ENCODE measurements at regions not wholly inside any gene's neighbourhood (a gene's known extent, or its start where the extent isn't known, plus 50 kb on each side); places are given as distances from the start of the nearest gene placed in this dataset.

DNA sequence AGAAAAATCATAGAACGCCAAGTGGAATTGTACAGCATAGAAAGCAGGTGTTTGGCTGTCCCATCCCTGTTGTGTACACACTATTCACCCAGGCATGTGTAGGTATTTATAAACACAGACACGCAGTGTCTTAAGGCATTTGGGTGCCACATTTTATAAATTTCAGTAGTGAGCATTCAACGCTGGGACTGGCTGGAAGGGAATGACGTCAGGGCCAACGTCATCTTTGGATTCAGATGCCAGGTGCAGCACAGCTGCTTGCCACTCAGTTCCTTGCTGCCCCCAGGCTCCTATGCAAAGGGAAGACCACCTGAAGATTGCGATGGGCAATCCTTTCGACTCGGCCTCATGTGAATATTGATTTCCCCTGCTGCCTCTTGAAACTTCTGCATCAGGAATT lies 461.7 kb upstream of the SOX11 start:
- DNase-seq (ENCODE audit: low read depth), result no peak
- H3K4me3 ChIP-seq (ENCODE audit: low read depth, low read length), result no peak overlapping the region
- TF ChIP-seq, protein P1, sequence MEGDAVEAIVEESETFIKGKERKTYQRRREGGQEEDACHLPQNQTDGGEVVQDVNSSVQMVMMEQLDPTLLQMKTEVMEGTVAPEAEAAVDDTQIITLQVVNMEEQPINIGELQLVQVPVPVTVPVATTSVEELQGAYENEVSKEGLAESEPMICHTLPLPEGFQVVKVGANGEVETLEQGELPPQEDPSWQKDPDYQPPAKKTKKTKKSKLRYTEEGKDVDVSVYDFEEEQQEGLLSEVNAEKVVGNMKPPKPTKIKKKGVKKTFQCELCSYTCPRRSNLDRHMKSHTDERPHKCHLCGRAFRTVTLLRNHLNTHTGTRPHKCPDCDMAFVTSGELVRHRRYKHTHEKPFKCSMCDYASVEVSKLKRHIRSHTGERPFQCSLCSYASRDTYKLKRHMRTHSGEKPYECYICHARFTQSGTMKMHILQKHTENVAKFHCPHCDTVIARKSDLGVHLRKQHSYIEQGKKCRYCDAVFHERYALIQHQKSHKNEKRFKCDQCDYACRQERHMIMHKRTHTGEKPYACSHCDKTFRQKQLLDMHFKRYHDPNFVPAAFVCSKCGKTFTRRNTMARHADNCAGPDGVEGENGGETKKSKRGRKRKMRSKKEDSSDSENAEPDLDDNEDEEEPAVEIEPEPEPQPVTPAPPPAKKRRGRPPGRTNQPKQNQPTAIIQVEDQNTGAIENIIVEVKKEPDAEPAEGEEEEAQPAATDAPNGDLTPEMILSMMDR (conservative IDR thresholded peaks at IDR 0.05; ENCODE audit: low read depth, low read length), result no peak

DNA sequence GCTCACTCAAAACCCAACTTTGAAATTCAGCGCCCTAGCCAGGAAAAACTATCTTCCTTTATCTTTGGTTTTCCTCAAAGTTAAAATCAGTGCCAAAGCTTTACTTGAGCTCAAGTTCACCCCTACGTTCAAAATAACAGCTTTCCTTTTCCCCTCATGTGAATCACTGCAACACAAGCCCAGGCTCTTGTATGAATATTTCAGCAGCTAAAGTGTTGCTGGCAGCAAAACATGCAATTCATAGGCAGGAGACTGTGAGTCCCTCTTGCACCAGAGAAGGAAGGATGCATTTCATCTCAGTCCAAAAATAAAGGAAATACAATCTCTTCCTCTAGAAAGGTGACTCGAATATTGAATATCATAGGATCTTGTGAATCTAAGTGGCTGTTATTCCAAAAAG lies 461.3 kb upstream of the SOX11 start:
- no peak overlapping the region for H3K4me3 ChIP-seq (ENCODE audit: low read depth, low read length)
- DNase-seq (ENCODE audit: low read depth), result no peak
- TF ChIP-seq, protein P1 (conservative IDR thresholded peaks at IDR 0.05; ENCODE audit: low read depth, low read length), result no peak

DNA sequence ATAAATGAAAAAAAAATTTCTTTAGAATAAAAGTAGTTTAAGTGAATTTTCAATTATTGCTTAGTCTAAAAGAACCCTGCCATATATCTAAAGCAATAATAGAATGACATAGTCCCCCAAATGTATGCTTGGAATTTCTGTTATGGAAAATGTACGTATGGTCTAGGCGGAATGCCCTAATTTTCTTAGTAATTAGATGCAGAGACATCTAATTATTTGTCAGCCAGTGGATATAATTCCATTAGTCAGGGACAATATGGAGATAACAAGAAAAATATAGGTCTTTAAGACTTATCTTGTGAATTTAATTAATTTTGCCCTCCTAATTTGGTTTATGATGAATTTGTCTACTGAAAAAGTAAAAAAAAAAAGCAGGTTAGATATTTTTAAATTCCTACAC lies 460.9 kb upstream of the SOX11 start:
- TF ChIP-seq, protein P1 (conservative IDR thresholded peaks at IDR 0.05; ENCODE audit: low read depth, low read length), result no peak
- H3K4me3 ChIP-seq (ENCODE audit: low read depth, low read length), result no peak overlapping the region
- no peak for DNase-seq (ENCODE audit: low read depth)

DNA sequence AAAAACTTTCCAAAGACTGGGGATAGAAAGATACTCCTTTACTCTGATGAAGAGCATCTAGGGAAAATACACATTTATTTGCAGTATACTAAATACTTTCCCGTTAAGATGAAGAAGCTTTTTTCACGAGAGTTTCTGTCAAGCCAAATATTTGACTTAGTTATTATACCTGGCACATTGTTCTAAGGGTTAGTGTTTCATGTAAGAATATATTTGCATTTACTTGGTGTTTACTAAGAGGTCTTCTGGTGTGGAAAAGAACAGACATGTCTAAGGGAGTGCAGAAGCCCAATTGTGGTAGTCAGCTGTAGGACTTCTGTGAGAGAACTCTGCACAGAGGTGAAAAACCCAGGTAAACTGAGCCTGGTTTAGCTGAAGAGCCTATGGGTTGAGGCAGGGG lies 457.6 kb upstream of the SOX11 start:
- no peak for DNase-seq (ENCODE audit: low read depth)
- H3K4me3 ChIP-seq (ENCODE audit: low read depth, low read length), result no peak overlapping the region
- TF ChIP-seq, protein P1 (conservative IDR thresholded peaks at IDR 0.05; ENCODE audit: low read depth, low read length), result no peak

DNA sequence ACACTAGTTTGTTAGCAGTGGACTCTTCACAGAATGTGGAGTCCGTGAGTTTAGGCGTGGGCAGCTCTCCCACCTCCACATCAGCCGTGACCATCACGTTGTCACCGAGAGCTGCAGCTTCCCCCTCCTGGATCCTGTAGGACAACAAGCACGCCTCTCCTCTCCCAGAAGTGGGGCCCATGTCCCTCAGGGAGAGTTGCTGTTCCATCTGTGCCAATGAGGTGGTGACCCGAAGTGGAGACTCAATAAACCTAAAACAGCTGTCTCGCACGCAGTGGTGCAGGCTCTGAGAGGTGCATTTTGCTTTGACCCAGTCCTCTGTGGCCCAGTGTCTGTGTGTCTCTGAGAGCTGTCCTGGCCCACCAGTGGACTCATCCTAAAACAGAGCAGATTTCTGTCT lies 456.5 kb upstream of the SOX11 start:
- no peak for DNase-seq (ENCODE audit: low read depth)

DNA sequence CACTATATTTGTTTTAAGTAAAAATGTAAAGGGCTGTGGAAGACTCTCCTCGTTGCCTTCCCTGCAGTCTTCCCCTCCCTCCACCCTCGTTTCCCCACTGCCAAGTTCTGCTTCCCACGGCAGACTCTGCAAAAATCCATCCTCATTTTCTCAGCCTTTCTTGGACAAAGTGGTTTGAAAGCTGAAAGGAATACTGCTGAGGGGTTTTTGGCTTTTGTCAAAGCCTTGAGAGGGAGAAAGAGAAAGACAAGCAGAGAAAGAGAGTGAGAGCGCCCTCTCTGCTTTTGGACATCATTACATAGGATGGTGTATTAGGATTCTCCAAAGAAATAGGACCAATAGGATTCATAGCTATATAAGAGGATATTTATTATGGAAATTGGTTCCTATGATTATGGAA lies 455.9 kb upstream of the SOX11 start:
- no peak for DNase-seq (ENCODE audit: low read depth)
- no peak overlapping the region for H3K4me3 ChIP-seq (ENCODE audit: low read depth, low read length)
- TF ChIP-seq, protein P1 (conservative IDR thresholded peaks at IDR 0.05; ENCODE audit: low read depth, low read length), result no peak

More for the DNA sequence above, 456.5 kb upstream of the SOX11 start:
- H3K4me3 ChIP-seq (ENCODE audit: low read depth, low read length), result no peak overlapping the region
- TF ChIP-seq, protein P1 (conservative IDR thresholded peaks at IDR 0.05; ENCODE audit: low read depth, low read length), result no peak

DNA sequence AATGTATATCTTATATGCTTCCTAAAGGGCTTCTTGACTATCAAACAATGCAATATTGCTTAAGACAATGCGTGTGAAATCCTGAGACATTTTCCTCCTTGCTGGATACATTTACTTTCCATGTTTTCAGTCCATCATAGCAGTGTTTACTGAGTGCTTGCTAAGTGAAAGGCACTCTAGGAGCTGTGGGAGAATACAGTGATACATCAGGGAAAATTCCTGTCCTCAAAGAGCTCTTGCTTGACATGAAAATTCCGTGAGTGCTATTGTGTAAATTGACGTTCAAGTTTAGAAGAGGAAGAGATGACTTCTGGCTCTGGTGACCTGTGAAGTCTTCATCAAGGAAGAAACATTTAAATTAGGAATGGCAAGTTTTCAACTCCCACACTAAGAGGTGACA lies 449.4 kb upstream of the SOX11 start:
- DNase-seq (ENCODE audit: low read depth), result no peak
- H3K4me3 ChIP-seq (ENCODE audit: low read depth, low read length), result no peak overlapping the region
- TF ChIP-seq, protein P1 (conservative IDR thresholded peaks at IDR 0.05; ENCODE audit: low read depth, low read length), result no peak
